IPS DF 4.7 (cell line): ENCODE measurements at regions not wholly inside any gene's neighbourhood (a gene's known extent, or its start where the extent isn't known, plus 50 kb on each side); places are given as distances from the start of the nearest gene placed in this dataset.

Experiments used
- DNase-seq: peaks from one replicate; pipeline ENCODE4 v3.0.0-alpha.2; 2013; ENCODE audit warnings: low spot score; ENCODE audit errors: extremely low read depth

- no peak for DNase-seq
Observed at GRCh38 chr14:81829447-81829846, 295.8 kb upstream of the SEL1L start.

- DNase-seq, result no peak
Observed at GRCh38 chr14:81831128-81831820, 297.6 kb upstream of the SEL1L start.

DNA sequence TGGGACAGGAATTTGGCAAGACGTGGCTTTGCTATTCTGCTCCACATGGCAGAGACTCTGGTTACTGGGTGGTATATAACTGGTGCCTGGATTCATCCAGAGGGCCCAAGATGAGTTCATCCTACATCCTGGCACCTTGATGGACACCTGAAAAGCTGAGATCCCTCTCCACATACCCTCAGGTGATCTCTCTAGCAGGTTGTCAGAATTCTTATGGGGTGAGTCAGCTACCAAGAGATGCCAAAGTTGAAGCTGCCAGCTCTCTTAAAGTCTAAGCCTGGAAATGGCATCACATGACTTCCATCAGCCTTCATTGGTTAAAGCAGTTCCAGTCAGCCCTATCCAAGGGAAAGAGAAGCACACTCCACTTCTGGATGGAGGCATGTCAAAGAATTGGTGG is 300.7 kb upstream of the SEL1L start:
- DNase-seq, result no peak

- DNase-seq, result no peak
Observed at GRCh38 chr14:81837304-81837703, 303.7 kb upstream of the SEL1L start.

DNA sequence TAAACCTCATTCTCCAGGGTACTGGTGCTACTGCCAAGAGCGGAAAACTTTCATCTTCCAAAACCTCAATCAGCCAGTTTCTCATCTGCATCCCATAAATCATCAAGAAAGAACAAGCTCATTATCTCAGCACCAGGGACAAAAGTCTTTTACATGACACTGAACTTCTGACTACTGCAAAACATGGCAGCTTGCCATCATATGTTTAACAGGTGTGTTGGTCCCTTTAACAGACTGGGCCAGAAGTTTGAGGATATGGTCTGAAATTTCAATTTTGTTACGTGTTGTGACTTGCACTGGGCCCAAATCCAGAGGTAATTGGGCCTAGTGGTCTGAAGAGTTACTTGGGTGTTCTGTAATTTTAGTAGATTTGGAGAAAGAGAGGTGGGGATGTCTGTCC is 305.4 kb upstream of the SEL1L start:
- DNase-seq, result no peak

- DNase-seq, result no peak
Observed at GRCh38 chr14:81841346-81841745, 307.7 kb upstream of the SEL1L start.

- no peak for DNase-seq
Observed at GRCh38 chr14:81849714-81850113, 316.1 kb upstream of the SEL1L start.

- DNase-seq, result no peak
Observed at GRCh38 chr14:81855007-81855406, 321.4 kb upstream of the SEL1L start.

- DNase-seq, result no peak
Observed at GRCh38 chr14:81859046-81859445, 325.4 kb upstream of the SEL1L start.

DNA sequence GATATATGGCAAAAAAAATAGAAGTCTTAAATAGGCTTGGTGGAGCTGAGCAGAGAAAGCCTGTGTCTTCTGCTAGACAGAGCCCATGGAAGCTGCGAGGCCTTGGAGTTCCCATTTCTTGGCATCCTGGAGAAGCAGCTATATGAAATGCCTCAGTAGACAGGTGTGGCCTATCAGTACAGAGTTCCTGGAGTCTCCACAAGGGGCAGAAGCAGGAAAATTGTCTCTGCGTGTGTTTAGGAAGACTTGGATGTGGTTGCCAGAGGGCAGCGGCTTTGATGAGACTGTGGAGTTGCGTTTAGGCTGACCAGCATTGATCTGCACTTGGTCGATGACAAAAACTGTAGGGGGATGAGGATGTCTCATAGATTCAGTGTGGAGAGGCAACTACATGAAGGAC is 334.5 kb upstream of the SEL1L start:
- DNase-seq, result peak; percentile 5

DNA sequence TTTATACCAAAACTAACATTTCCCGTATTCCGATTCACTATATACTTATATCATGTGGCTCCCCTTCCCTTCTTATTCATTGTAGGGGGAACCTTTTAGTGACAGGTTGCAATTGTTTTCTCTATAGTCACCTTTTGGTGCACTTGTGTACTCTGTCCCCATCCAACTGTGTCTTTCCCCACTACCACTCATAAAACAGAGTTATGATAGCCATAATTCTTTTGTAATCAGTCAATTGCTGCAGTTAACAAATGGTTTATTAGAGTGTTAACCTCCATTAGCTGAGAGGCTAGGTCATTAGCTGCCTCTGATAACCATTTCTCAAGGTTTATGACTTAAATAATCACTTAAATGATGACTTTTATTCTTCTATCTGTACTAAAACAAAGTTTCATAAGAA is 338.1 kb upstream of the SEL1L start:
- DNase-seq, result no peak

- no peak for DNase-seq
Observed at GRCh38 chr14:81884382-81884781, 350.7 kb upstream of the SEL1L start.

DNA sequence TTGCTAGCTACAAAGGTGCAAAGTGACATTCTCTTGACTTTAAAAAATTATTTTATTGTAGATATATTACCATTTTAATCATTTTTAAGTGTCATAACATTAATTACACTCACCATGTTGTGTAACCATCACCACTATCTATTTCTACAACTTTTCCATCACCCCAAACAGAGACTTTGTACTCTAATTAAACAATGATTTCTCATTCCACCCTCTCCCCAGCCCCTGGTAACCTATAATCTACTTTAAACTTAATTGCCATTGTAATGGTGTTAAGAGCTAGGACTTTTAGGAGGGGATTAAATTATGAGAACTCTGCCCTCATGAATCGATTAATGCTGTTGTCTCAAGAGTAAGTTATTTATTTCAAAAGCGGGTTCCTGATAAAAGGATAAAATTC is 352.9 kb upstream of the SEL1L start:
- no peak for DNase-seq

- no peak for DNase-seq
Observed at GRCh38 chr14:81889529-81889928, 355.9 kb upstream of the SEL1L start.

- DNase-seq, result no peak
Observed at GRCh38 chr14:81890020-81890419, 356.4 kb upstream of the SEL1L start.

DNA sequence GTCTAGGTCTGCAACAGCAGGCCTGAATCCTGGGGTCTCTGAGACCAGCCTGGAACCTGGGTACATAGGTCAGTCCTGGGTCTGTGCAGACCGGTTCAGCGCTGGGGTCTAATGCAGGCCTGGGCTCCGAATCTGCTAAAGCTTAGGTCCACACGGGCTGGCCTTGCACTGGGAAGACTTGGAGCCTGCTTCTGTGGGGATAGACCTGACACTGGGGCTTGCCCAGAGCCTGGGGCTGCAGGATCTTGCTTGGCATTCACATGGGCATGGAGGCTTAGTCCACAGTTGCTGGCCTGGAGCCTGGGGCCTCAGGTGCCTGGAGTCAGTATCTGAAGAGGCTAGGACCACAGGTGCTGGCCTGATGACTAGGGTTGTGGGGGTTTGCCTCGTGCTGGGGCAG is 369.8 kb upstream of the SEL1L start:
- DNase-seq, result no peak

DNA sequence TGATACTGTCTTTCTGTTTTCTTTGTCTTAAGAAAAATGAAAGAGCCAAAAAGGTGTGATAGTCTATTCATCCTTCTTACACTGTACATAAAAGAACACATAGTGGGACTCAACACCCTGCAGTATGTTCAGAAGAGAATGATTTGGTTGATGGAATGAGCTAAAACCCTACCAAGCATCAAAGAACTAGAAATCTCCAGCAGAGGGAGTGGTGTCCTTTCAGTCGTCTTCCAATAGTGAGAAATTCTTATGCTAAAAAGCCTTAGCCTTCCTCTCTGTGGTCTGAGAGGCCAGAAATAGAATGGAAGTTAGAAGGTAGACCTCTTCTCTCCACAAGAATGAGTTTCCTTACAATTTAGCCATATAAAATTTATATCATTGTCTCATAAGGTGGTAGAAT is 393.4 kb upstream of the SEL1L start:
- peak; percentile 33 for DNase-seq

GRCh38 chr14:81931828-81932227 is 398.2 kb upstream of the SEL1L start:
- DNase-seq, result no peak

- DNase-seq, result no peak
Observed at GRCh38 chr14:81936348-81936747, 402.7 kb upstream of the SEL1L start.

GRCh38 chr14:81936902-81937301 is 403.2 kb upstream of the SEL1L start:
- no peak for DNase-seq

- DNase-seq, result no peak
Observed at GRCh38 chr14:81938341-81938740, 404.7 kb upstream of the SEL1L start.

DNA sequence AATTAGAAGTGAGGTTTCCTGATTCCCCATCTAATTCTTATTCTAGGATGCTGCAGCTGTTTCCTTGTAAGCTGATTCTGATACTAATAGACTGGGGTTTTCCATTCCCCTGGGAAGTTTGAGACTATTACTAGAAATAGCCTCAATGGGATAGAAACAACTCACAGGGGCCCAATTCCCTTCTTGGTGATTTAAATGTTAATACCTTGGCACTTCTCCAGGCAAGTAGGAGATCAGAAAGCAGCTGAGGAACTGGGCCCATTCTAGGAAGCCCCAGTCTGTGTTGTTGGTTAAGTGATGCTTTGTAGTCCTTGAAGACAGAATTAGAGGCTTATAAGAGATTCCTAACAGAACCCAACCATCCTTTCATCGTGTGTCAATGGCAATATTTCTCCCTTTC is 407.0 kb upstream of the SEL1L start:
- DNase-seq, result no peak

GRCh38 chr14:81942071-81942470 is 408.4 kb upstream of the SEL1L start:
- no peak for DNase-seq

- no peak for DNase-seq
Observed at GRCh38 chr14:81946375-81946774, 412.7 kb upstream of the SEL1L start.
